COLO829 (cell line): ENCODE measurements at regions not wholly inside any gene's neighbourhood (a gene's known extent, or its start where the extent isn't known, plus 50 kb on each side); places are given as distances from the start of the nearest gene placed in this dataset.
"Not testable (repeated sequence)": the region's sequence is repeated elsewhere in the genome, so short reads cannot be mapped to it uniquely, and the experiment has no call there.

ENCODE experiments used
- DNase-seq: peaks from one replicate; pipeline ENCODE4 v3.0.0; 2012; ENCODE audit warnings: low spot score

GRCh38 chr7:142636751-142637150, 112.5 kb upstream of the PRSS1 start:
- DNase-seq, result no peak

GRCh38 chr7:142636107-142636506, 113.2 kb upstream of the PRSS1 start:
- DNase-seq, result not testable (repeated sequence)

GRCh38 chr7:142632271-142633134, 116.8 kb upstream of the PRSS1 start:
- DNase-seq, result peak; percentile 92

- DNase-seq, result no peak
These were observed 119.5 kb upstream of the PRSS1 start for GRCh38 chr7:142629588-142630260.

GRCh38 chr7:142628945-142629344, 120.3 kb upstream of the PRSS1 start:
- DNase-seq, result no peak

- DNase-seq, result not testable (repeated sequence)
These were observed 122.0 kb upstream of the PRSS1 start for GRCh38 chr7:142627223-142627622.

- DNase-seq, result peak; percentile 80
These were observed 122.7 kb upstream of the PRSS1 start for GRCh38 chr7:142626420-142627035.

- not testable (repeated sequence) for DNase-seq
These were observed 124.1 kb upstream of the PRSS1 start for GRCh38 chr7:142625216-142625615.

GRCh38 chr7:142620402-142620801, 128.9 kb upstream of the PRSS1 start:
- DNase-seq, result no peak

GRCh38 chr7:142618655-142619351, 130.5 kb upstream of the PRSS1 start:
- DNase-seq, result no peak

GRCh38 chr7:142616842-142617241, 132.4 kb upstream of the PRSS1 start:
- no peak for DNase-seq

- no peak for DNase-seq
These were observed 133.1 kb upstream of the PRSS1 start for GRCh38 chr7:142616121-142616643.

- no peak for DNase-seq
These were observed 133.8 kb upstream of the PRSS1 start for GRCh38 chr7:142615508-142615907.

GRCh38 chr7:142614116-142614515, 135.2 kb upstream of the PRSS1 start:
- peak; percentile 42 for DNase-seq

GRCh38 chr7:142612237-142612881, 136.9 kb upstream of the PRSS1 start:
- no peak for DNase-seq

GRCh38 chr7:142611566-142612236, 137.6 kb upstream of the PRSS1 start:
- DNase-seq, result no peak

- DNase-seq, result no peak
These were observed 140.4 kb upstream of the PRSS1 start for GRCh38 chr7:142608630-142609428.

GRCh38 chr7:142607351-142607750, 141.9 kb upstream of the PRSS1 start:
- DNase-seq, result no peak

- no peak for DNase-seq
These were observed 143.2 kb upstream of the PRSS1 start for GRCh38 chr7:142606081-142606480.

GRCh38 chr7:142604671-142605070, 144.6 kb upstream of the PRSS1 start:
- DNase-seq, result no peak
